LHCN-M2 (cell line): ENCODE measurements at regions not wholly inside any gene's neighbourhood (a gene's known extent, or its start where the extent isn't known, plus 50 kb on each side); places are given as distances from the start of the nearest gene placed in this dataset.
"Not testable (repeated sequence)": the region's sequence is repeated elsewhere in the genome, so short reads cannot be mapped to it uniquely, and the experiment has no call there.

ENCODE experiments used
- DNase-seq: peaks from one replicate; pipeline ENCODE4 v3.0.0-alpha.2; 2012; ENCODE audit warnings: low read depth

DNA sequence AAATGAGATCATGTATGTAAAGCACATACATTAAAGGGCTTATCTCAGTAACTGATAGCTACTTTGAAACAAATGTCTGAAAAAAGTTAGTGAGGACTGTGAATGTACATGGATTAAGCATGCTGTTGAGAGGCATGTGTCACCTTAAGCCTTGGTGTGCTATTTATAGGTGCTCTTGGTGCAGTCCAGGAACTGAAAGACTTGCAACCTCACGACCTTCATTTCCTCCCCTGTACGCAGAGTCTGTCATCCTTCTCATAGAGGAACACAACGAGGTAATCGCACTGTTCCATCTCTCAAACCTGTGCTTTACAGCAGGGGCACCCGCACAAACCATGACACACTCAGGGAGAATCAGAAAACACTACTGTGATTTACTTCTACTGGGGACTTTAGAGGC, 65.6 kb downstream of the UFM1 start:
- peak; percentile 7 for DNase-seq

DNA sequence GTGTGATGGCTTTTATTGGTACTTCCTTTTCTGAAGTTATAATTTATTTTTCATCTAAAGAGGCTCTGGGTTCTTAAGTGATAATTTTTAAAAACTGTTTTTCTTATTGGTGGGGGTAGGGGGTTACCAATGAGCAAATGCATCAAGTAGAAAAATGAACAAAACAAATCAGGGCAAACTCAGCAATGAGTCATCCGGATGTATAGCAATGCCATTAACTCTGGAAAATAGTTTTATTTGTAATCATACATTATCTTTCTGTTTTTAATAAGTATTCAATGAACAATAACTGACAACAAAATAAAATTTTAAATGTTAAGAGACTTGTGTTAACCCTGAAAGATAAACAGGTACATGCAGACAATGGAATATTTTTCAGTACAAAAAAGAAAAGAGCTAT, 67.6 kb downstream of the UFM1 start:
- DNase-seq = no peak

DNA sequence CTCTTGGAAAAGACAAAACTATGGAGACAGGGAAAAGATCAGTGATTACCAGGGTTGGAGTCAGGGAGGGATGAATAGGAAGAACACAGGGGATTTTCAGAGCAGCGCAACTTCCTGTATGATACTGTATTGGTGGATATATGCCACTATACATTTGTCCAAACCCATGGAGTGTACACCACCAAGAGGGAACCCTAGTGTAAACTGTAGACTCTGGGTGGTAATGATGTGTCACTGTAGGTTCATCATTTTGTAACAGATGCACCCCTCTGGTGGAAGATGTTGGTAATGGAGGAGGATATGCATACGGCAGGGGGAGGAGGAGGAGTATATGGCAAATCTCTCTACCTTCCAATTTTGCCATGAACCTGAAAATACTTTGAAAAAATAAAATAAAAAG, 68.1 kb downstream of the UFM1 start:
- DNase-seq = peak; percentile 49

DNA sequence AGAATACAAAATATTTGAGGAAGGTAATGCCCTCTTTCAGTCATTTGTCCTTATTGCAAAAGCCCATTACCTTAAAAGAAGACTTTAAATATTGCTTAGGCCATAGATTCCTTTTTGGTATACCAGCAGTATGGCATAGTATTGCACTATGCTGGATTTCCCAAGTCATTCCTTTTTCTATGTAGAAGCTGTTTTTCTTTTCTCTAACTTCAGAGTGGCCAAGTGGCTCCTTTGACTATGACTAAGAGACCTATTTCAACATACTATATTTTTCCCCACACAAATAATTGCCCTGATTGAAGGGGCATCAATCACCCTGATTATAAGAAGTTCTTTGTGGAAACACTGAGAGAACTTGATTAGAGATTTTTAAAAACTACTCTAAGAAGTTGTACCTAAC, 68.6 kb downstream of the UFM1 start:
- DNase-seq = no peak

DNA sequence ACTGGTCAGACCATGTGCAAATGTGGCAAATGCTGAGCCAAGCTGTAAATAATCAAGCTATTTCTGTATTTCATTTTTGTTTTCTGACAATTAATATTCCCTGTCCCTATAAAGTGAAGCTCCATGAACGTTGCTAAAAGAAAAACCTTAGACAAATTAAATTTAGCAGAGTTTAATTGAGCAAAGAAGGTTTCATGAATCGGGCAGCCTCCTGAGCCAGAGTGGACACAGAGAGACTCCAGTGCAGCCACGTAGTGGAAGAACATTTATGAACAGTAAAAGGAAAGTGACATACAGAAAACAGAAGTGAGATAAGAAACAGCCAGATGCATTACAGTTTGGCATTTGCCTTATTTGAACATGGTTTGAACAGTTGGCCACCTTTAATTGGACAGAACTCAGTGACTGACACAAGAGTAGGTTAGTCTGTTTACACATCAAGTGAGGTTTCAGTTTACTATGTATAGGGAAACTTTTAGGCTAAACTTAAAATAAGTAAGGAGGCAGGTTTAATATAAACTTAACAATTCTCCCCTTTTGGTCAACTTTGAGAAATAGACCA, 69.7 kb downstream of the UFM1 start:
- DNase-seq = no peak

DNA sequence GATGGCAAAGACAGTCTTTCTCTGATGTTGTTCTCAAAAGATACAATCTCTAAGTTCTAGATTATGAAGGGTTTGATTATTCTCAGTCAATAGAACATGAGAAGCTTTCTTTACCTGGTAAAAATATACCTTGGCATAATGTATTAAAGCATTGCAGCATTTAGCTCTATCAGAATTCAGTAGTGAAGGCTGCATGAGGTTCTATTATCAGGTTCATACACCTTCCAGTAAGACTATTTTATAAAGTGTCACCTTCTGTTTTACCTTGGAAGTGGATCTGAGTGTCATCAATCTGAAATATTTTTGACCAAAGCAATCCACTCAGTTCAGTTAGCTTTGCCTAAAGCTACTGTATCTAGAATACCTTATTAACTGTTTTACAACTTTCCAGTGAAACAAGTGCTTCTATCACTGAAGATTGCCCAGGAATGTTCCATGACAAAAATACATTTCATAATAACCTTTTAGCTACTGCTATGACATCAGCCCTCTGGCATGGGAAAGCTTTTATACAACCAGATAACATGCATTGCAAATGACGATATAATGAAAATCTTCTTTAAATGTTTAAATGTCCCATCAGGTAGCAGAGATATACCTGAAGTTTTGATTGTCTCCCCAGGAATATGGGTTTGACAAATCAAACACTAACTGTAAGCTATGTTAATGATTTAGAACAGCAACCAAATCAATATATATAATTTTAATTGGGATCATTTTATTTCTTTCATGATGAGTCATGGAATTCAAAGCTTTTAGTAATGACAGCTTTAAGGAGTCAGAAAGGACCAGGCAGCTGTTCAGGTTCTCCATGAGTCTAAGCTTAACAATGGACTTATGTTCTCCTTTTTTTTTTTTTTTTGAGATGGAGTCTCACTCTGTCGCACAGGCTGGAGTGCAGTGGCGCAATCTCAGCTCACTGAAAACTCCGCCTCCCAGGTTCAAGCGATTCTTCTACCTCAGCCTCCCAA, 72.2 kb downstream of the UFM1 start:
- DNase-seq = peak; percentile 74

DNA sequence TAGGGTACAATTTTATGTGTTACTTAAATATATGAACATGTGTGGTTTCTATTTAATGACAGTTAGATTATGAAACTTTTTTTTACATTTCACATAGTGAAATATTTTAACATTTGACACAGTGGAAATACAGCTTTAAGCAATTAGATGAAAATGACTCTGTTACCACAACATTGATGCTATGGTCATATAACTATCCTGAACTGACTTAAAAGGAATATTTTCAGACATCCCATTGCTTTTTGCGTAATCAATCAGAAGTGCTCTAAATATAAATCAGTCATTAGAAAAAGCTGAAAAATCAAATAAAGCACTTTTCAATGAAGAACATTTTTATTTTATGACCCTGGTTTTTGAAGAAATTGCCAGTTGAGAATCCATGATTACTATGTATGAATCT, 80.3 kb downstream of the UFM1 start:
- no peak for DNase-seq

DNA sequence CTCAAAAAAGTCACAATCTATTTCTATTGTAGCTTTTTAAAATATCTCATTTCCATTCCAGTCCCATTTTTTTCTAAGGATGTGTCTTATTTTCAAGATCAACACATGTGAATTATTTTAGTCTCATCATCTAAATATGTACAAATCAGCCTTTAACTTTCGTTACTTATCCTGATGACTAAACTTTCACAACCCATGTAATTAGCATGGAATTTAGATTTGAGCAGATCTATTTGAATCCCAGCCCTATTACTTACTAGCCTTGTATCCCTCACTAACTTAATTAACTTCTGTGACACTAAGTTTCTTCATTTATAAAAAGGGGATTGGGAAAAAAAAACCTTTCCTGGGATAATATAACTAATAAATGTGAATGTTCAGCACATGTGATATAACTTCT, 81.1 kb downstream of the UFM1 start:
- no peak for DNase-seq

DNA sequence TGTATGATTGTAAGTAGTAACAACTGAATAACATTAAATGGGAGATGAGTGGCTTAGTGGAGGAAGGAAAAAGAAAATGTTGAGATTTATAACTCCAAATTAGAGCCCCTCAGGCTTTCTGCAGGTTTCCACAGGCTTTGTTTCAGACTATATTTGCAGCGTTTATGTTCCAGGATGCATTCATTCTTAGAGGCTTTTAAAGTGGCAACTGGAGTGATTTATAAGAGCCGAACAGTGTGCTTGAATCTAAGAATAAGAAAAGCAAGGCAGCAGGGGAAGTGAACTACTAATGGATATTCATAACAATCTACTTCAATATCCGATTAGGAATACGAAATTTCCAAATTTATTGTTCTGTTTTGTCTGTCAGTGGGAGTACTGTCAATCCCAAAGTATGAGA, 91.0 kb downstream of the UFM1 start:
- DNase-seq = no peak

DNA sequence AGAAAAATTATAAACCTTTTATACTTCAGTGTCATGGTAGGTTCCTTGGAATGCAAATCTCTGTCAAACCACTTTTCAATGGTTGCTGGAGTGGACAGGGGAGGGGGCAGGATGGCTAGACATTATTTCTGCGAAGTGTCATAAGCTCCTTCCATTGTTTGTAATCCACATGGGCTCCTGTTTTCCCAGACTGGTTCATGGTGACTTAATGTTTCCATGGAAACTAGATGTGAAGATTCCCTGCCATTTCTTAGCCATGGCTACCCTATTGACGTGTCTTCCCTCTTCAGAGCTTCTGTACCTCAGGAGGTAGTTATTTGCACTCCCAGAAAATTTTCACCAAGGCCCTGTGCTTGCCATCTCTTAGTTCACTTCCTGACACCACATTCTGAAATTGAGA, 95.3 kb downstream of the UFM1 start:
- no peak for DNase-seq

DNA sequence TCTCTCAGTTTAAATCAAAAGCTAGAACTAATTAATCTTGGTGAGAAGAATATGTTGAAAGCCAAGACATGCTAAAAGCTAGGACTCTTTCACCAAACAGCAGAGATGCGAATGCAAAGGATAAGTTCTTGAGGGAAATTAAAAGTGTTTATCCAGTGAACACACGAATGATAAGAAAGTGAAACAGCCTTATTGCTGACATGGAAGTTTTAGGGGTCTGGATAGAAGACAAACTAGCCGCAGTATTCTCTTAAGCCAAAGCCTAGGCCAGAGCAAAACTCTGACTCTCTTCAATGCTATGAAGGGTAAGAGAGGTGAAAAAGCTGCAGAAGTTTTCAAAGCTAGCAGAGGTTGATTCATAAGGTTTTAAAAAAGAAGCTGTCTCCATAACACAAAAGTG, 103.0 kb downstream of the UFM1 start:
- no peak for DNase-seq

DNA sequence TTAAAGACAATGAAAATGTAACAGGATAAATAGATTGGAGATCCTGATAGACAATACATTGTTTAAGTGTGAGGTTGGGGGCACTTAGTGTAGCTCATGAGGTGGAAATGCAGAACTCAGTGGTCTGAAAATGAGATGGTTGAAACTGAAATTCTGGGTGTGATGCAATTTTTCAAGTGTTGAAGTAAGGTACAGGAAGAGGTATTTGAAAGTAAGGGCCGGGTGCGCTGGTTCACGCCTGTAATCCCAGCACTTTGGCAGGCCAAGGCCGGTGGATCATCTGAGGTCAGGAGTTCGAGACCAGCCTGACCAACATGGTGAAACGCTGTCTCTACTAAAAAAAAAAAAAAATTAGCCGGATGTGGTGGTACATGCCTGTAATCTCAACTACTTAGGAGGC, 113.0 kb downstream of the UFM1 start:
- DNase-seq = no peak

DNA sequence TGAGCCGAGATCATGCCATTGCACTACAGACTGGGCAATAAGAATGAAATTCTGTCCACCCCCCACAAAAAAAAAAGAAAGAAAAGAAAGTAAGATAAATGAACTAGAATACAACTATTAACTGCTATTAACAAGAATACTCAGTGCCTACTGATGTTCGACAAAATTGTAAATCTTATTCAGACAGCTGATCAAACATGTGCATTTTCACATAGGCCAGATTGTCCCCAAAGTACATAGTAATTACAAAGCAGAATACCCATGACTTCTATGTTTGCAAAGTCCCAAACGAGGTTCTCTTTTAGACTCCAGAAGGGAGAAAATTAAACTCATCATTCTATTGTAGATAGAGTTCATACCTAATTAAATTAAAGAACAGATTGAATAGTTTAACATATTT, 113.4 kb downstream of the UFM1 start:
- DNase-seq = no peak

DNA sequence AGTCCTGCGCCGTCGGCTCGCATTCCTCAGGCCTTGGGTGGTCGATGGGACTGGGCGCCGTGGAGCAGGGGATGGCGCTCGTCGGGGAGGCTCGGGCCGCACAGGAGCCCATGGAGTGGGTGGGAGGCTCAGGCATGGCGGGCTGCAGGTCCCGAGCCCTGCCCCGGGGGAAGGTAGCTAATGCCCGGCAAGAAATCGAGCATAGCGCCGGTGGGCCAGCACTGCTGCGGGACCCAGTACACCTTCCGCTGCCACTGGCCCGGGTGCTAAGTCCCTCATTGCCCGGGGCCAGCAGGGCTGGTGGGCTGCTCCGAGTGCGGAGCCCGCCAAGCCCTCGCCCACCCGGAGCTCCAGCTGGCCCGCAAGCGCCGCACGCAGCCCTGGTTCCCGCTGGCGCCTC, 122.8 kb downstream of the UFM1 start:
- not testable (repeated sequence) for DNase-seq

DNA sequence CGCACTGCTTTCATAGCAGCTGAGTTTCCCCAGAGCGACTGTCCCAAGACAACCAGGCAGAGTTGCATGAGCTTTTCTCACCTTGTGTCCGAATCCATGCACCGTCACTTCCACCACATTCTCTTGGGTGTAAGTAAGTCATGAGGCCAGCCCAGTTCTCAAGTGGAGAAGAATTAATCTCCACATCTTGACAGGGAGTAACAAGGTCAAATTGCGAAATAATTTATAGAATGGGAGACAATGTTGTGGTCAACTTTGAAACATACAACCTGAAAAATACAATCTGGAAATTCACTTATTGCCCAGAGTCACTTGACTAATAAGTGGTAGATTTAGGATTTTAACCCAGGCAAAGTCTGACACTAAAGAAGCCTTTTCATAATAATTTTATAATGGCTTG, 123.7 kb downstream of the UFM1 start:
- no peak for DNase-seq

DNA sequence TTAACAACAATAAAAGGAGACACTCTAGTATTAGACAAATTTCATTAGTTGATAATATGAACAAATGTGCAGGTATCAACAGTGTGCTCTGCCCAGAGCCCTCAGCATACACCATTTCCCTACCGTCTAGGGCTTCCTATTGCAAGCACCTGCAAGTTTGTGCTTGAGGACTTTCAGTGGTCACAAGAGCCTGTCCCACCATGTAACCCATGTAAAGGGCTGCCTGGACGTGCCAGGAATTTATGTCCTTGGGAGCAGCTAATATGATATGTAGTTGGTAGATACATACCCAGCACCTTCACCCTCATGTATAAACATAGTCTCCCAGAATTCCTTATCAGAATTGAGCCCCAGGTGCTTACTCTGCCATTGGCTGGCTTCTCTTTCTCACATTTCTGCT, 128.0 kb downstream of the UFM1 start:
- no peak for DNase-seq

DNA sequence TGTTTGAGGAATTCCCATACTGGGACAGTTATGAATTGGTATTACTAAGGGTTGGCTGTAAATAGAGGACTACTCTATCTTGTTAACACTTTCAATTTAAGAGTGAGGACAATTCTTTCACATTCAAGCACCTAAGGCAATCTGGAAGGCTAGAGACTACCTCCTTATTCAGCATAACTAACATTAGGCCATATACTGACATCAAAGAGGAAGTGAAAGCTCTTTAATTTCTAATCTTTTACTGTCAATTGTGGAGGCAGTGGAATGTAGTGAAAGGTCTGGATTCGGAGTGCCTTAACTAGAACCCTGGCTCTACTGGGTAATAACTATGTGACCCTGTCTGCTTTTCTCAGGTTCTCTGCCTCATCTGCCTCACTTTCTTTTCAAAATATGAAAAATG, 134.0 kb downstream of the UFM1 start:
- DNase-seq = no peak

DNA sequence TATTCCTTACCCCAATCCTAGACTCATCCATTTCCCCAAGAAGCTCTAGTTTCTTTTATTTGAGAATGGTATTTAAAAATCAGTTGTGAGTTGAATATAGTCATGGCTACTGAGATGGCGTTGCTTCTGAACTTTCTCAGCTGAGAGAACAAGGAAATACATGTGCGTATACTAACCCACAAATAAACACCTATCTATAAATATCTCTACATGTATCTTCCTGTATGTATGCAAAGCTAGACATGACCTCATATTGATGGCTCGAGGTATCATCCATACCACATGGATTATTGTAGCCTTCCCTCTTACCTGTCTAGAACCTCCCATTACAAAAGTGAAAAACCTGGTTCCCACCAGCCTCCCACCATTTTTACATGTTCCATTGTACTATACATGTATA, 141.0 kb downstream of the UFM1 start:
- DNase-seq = no peak

DNA sequence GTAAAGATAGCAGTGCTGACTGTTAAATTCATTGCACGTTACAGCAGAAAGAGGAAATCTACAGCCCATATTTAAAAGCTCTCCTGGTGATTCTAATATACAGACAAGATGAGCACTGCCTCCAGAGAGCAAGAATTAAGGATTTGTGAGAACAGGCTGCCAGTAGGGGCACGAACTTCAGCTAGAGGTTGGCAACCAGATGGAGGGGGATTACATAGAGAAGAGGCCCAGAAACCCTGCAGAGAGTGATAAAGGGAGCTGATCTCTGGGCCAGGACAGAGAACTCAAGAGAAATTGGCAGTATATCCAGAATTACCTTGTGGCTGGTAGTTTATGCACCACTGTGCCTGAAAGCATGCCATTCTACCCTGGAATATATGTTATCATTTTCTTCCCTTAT, 144.8 kb downstream of the UFM1 start:
- no peak for DNase-seq

DNA sequence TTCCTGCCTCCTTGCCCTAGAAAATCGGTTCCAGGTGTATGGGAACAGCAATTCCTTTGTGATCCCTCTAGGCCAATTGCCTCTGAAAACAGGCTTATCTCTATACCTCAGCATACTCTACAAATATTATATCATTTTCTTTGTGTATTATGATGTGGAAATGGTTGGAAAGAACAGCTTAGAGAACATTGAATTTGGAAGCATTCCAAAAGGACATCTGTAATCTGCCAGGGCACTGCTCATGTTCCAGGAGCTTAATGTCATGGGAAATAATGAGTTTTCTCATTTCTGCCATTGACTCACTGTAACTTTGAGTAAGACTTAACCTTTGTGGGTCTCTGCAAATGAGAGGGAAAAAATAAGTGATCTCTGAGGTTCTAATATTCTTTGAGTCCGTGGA, 147.3 kb downstream of the UFM1 start:
- DNase-seq = peak; percentile 22

DNA sequence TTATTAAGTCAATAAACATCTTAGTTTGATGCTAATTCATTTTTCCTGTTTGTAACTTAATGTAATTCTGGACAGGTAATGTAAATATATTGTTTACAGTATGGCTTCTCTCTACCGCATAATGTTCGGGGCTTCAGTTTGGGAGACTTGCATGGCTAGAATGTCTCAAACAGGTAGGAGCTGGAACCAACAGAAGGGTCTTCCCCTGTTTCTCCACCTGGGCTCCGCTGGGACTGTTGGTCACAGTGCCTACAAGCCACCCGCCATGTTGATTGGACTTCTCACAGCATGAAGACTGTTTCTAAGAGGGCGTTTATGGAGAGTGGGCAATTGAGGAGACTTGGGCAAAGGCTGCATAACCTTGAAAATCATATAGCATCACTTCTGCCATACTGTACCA, 148.6 kb downstream of the UFM1 start:
- DNase-seq = no peak

DNA sequence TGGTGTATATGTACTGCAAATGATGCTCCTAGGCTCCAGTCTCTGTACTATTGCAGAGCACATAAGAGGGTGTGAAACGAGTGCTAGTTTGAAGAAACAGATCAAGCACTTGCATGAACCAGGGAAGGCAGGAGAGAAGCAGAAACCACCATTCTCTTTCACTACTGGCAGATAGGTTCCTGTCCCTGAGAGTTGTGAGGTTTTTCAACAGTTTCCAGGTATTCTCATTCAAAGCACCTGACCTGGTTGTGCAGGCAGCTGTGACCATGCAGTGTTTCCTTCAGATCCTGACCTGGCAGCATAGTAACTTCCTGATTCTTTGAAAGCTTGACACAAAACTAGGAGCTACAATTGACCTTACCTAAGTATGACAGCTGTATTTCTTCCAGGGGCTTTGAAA, 164.9 kb downstream of the UFM1 start:
- DNase-seq = no peak

DNA sequence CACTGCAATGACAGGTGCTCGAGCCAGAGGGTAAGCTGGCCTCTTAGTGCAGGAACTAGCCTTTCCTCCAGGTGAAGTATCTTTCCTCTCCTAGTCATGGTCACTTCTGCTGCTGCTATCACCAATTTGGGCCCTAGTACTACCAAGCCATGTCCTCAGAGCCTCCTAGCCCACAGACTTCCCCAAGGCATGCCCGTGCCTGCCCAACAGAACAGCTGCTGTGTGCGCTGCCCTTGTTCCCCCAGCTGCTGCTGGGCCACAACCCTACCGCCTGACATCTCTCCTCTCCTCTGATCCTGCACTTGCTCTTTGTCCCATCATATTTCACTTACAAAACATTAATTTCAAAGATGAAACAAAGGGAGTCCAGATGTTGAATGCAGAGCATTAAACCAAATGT, 168.5 kb upstream of the FREM2 start:
- DNase-seq = peak; percentile 55
